HG03097 (cell line): ENCODE measurements at regions not wholly inside any gene's neighbourhood (a gene's known extent, or its start where the extent isn't known, plus 50 kb on each side); places are given as distances from the start of the nearest gene placed in this dataset.

Source experiments
- ATAC-seq: cut with Tn5 transposase; IDR thresholded peaks from one replicate; pipeline ENCODE4 v1.9.1; 2021; ENCODE audit not compliant: unreplicated experiment, low FRiP score

DNA sequence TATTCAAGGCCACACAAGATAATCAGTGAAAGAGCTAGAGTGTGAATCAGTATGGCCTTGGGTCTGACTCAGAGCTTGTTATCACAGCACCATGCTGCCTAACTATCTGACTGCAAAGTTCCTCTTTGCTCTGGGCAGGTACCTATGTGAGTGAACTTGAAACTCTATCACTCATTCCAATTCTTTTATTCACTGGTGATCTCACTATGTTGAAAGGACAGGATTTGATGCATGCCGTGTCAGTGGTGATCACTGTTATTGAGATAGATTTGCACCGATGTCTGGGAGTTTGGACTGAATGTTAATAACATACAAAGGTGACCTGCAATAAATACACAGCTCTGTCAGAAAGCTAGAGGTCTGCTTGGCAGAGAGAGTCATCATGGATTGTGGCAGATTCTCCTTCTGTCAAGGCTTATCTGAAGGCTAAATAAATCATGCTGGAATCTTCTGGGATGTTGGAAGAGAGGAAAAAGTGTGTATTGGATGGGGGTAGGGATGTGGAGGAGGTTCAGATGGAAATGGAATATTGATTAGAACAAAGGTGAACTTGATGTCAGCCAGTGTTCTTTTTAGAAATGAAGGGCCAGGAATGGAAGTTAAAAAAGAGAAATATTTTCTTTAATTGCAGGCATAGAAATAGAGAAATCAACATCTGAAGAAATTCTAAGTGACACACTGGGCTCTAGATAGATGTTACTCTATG, 91.8 kb upstream of the TNC start:
- peak; percentile 35 for ATAC-seq

DNA sequence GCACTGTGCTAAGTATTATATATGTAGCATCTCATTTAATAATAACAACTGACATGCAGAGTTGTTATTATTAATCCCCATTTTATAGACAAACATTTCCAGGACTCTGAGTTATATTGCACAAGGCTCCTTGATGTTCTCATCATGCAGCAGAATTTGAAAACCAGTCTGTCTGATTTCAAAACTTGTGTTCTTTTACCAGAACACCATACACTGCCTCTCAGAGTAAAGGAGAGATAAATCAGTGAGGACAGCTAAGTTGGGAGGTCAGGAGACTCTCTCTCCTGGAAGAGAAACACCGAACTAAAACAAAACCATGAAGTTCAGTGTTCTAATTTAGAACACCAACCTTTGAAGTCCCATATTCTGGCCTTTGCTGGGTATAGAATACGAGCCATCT, 92.7 kb upstream of the TNC start:
- ATAC-seq, result no peak

- peak; percentile 68 for ATAC-seq
Observed at GRCh38 chr9:115211413-115212124, 93.6 kb upstream of the TNC start.

DNA sequence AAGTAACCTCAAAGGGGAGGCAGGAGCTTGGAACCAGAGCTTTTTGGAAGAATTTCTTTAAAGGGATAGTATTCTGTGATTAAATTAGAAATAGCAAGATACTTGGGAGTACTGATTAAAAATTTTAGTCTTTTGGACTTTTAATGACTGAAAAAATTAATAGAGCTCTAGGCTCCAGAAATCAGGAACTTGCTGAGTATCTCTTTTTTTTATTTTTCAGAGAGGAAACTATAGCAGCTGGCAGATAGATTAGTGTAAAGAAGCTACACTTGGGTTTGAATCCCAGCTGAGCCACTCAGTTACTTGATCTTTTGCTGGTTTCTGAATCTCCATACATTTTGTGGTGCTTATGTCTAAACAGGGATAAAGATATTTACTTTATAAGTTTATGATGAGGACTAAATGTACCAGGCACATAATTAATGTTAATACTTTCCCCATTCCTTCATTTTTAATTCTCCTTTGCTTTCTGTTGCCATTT, 94.2 kb upstream of the TNC start:
- no peak for ATAC-seq

GRCh38 chr9:115212832-115213231, 94.9 kb upstream of the TNC start:
- no peak for ATAC-seq

DNA sequence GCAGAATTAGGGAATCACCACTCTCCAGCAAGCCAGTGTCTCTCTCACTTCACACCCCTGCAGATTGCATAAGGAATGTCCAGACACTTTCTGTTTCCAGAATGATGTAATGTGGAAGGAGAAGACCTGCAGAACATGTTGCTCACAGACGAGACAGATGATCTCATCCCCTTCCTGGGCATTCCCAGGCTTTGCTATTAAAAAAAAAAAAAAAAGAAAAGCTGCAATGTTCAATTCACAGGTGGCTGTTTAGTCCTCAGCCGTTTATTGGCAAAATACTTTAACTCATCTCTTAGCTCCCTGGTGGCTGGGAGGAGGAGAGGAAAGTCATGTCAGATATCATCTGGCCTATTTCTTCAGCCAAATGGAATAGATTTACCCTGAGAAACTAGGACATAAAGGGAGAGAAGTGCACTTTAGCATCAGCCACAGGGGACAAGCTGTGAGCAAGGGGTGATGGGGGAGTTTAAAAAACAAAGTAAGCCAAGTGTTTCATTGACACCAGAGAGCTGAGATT, 95.9 kb upstream of the TNC start:
- ATAC-seq, result no peak

DNA sequence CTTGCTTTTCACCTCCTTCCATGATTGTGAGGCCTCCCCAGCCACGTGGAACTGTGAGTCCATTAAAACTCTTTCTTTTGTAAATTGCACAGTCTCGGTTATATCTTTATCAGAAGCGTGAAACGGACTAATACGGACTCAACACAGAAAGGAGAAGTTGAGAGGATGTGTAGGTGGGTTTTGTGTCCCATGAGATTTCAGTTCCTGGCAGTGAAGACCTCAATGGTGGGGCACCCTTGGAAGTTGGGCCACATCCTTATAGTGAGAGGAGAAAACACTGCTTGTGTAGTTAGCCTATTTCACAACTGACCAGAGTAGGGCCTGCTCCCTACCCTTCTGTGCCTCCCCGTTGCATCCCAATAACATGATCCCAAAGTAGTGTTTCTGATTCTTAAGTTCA, 98.9 kb upstream of the TNC start:
- no peak for ATAC-seq

DNA sequence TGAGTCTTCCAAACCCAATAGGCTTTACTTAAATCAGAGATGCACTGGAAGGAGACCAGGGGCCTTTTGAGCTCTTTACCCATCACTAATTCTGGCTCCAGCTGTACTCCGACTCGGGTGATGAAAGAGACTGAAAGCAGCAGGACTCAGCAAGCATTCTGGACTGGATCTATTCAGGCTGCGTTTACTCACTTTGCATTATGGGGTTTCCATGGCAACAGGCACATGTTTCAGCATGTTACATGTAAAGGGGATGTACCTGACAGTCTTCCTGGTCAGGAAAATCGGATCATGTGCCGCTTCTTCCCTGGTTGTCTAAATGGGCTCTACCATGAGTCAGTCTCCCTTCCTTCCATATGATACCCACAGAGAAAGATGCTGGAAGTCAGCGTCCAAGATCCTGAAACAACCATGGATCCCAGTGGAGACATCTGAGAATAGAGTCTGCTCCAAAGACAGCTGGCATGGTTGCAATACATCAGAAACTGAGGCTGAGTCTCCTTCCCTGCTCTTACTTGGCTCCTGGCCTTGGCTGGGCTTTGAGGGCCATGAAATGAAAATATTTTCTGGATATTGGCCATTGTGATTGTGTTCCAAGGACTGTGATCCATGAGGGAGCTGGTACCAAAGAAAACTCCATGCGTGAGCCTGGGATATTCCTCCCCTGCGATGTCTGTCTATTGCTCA, 102.5 kb upstream of the TNC start:
- ATAC-seq, result no peak

GRCh38 chr9:115223471-115223870, 105.5 kb upstream of the TNC start:
- ATAC-seq, result no peak

DNA sequence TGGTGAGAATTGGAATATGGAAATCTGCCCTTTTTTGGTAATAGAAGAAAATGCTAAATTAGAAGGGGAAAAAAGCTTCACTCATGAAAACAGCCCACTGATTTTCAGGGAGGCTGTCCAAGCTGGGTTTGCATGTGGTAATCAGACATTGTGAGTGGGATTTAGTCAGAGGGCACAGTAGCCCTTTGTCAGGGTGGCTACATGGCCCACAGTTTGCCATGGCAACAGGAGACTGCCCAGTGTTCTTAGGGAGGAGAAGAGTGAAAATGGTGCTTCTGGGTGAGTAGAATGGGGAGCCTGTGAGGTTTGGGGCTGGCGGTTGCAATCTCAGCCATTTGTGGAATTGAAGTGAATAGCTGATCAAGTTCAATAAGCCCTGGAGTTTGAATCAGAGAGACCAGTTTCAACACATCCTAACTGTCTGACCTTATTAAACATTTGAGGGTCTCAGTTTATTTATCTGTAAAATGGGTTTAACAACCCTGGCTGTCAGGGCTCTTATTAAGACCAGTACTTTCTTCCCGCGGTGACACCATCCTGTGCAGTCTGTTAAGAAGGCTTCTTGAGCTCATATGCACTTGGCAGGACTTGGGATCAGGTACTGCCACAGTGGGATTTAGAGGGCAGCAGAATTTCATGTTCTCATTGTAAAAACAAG, 107.6 kb upstream of the TNC start:
- no peak for ATAC-seq

GRCh38 chr9:115226152-115226551, 108.2 kb upstream of the TNC start:
- no peak for ATAC-seq

- no peak for ATAC-seq
Observed at GRCh38 chr9:115229496-115229895, 111.5 kb upstream of the TNC start.

- ATAC-seq, result no peak
Observed at GRCh38 chr9:115230924-115231515, 113.1 kb upstream of the TNC start.

GRCh38 chr9:115232181-115232774, 114.3 kb upstream of the TNC start:
- no peak for ATAC-seq

DNA sequence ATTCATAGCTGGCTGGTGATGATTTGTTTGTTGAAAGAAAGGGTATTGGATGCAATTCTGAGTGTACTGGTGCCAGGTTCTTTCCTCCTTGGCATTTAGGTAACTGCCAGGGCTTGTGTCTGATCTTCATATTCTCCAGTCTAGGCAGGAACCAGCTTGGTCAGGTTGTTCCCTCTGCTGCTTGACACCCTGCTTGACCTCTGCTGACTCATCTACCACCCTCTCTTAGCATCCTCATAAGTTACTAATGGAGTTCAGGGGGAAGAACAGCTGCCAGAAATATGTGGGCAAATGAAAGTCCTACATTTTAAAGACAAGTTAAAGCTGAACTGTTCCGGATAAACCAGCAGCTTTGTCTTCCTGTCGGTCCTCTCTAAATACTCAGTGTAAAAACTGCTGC, 116.1 kb upstream of the TNC start:
- ATAC-seq, result peak; percentile 87

- no peak for ATAC-seq
Observed at GRCh38 chr9:115235221-115235620, 117.3 kb upstream of the TNC start.

- ATAC-seq, result no peak
Observed at GRCh38 chr9:115237385-115237998, 119.5 kb upstream of the TNC start.

DNA sequence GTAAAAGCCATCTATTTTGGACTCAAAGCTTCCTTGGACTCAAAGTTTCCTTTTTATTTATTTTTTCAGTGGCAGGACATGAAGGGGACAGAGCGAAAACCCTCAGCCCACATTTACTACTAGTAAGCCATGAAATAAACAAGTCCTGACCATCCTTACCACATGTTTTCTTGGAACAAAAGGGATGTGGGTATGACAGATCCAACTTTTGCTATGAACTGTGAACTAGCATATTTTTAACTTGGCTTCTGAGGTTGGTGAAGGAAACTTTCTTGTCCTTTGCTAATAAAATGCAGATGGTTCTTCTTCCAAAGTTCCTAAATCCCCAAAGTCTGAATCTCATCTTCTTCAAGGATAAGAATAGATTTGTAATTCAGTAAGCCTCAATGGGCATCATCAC, 122.7 kb upstream of the TNC start:
- no peak for ATAC-seq

DNA sequence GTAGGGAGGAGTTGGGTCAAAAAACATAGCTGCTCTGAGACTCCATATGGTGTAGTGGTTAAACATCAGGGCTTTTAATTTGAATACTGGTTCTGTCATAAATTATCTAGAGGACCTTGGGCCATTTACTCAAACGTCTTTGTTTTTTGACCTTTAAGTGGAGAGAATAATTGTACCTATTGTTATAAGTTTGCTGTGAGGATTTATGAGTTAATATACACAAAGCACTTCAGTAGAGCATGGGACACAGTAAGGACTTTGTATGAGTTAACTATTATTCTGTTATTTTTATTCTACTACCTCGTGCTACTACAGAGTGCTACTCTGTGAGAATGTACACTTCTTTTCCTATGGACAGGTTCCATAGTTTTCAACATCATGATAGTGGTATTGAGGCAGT, 123.7 kb upstream of the TNC start:
- ATAC-seq, result no peak

DNA sequence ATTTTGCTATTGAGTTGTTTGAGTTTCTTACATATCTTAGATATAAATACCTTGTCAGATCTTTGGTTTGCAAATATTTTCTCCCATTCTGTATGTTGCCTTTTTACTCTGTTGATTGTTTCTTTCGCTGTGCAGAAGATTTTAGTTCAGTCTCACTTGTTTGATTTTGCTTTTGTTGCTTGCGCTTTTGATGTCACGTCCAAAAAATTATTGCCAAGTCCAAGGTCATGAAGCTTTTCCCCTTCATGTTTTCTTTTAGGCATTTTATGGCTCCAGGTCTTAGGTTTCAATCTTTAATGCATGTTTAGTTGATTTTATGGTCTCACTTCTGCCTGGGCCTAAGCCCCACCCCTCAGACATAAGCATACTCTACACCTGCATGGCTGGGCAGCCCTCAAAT, 131.5 kb upstream of the TNC start:
- no peak for ATAC-seq
